Stimulated activated CD8-positive, alpha-beta memory T cell treated with anti-CD3 and anti-CD28 coated beads, Interleukin-2, amount 100 ng/mL, for 48 hours (primary cell): ENCODE measurements at regions not wholly inside any gene's neighbourhood (a gene's known extent, or its start where the extent isn't known, plus 50 kb on each side); places are given as distances from the start of the nearest gene placed in this dataset.
"Not testable (repeated sequence)": the region's sequence is repeated elsewhere in the genome, so short reads cannot be mapped to it uniquely, and the experiment has no call there.

Source experiments
- DNase-seq, 2 donors: peaks; one replicate each; pipeline ENCODE4 v3.0.0-alpha.2; 2020; ENCODE audit warnings: low read depth in 2 of 2

GRCh38 chr6:37580176-37580955 is 80.7 kb upstream of the CCDC167 start:
- DNase-seq, result no peak

GRCh38 chr6:37579444-37580067 is 79.9 kb upstream of the CCDC167 start:
- no peak for DNase-seq

- no peak for DNase-seq
These were observed 78.4 kb upstream of the CCDC167 start for GRCh38 chr6:37578104-37578503.

- DNase-seq, result no peak
These were observed 76.6 kb upstream of the CCDC167 start for GRCh38 chr6:37576336-37576737.

- DNase-seq, result no peak
These were observed 75.5 kb upstream of the CCDC167 start for GRCh38 chr6:37575221-37575620.

- no peak for DNase-seq
These were observed 72.6 kb upstream of the CCDC167 start for GRCh38 chr6:37572334-37572733.

- no peak for DNase-seq
These were observed 70.9 kb upstream of the CCDC167 start for GRCh38 chr6:37570482-37571133.

- DNase-seq, result no peak
These were observed 70.2 kb upstream of the CCDC167 start for GRCh38 chr6:37569743-37570481.

GRCh38 chr6:37569317-37569716 is 69.6 kb upstream of the CCDC167 start:
- no peak for DNase-seq

GRCh38 chr6:37566950-37567349 is 67.3 kb upstream of the CCDC167 start:
- no peak for DNase-seq

- peak; percentile 64 to 67 for DNase-seq
These were observed 66.6 kb upstream of the CCDC167 start for GRCh38 chr6:37566111-37566949.

GRCh38 chr6:37565267-37566110 is 65.8 kb upstream of the CCDC167 start:
- no peak for DNase-seq

- not testable (repeated sequence) for DNase-seq
These were observed 63.2 kb upstream of the CCDC167 start for GRCh38 chr6:37562926-37563288.

- DNase-seq, result no peak
These were observed 61.7 kb upstream of the CCDC167 start for GRCh38 chr6:37561361-37561760.

GRCh38 chr6:37560737-37561103 is 61.0 kb upstream of the CCDC167 start:
- no peak for DNase-seq

- DNase-seq, result no peak
These were observed 59.8 kb upstream of the CCDC167 start for GRCh38 chr6:37559501-37559900.

GRCh38 chr6:37559050-37559449 is 59.4 kb upstream of the CCDC167 start:
- no peak for DNase-seq

GRCh38 chr6:37558646-37559045 is 59.0 kb upstream of the CCDC167 start:
- no peak for DNase-seq

GRCh38 chr6:37558168-37558567 is 58.5 kb upstream of the CCDC167 start:
- DNase-seq, result no peak

- DNase-seq, result no peak
These were observed 58.0 kb upstream of the CCDC167 start for GRCh38 chr6:37557645-37558114.
